Liver (tissue), 8 donors: ENCODE measurements at regions not wholly inside any gene's neighbourhood (a gene's known extent, or its start where the extent isn't known, plus 50 kb on each side); places are given as distances from the start of the nearest gene placed in this dataset.

Source experiments
- DNase-seq: peaks from one replicate; pipeline ENCODE4 v3.0.0-alpha.2; 2017; ENCODE audit warnings: low spot score
- H3K27ac ChIP-seq, 2 donors: one replicate each; pipeline ENCODE4 v1.7.0; 2013; ENCODE audit warnings: inconsistent platforms in 2 of 2, low read length in 2 of 2, control low read depth in 1 of 2, low read depth in 1 of 2, mild to moderate bottlenecking in 1 of 2
- H3K27me3 ChIP-seq, 4 donors: one replicate each; pipeline versions ENCODE4 v1.6.1 to v1.7.0; 2013; ENCODE audit warnings: low read length in 3 of 4, inconsistent platforms in 1 of 4, mild to moderate bottlenecking in 1 of 4, moderate library complexity in 1 of 4; ENCODE audit not compliant: control insufficient read depth in 4 of 4, insufficient read depth in 4 of 4
- H3K36me3 ChIP-seq, 4 donors: one replicate each; pipeline versions ENCODE4 v1.6.1 to v1.7.0; 2013; ENCODE audit warnings: low read length in 3 of 4, mild to moderate bottlenecking in 3 of 4, low read depth in 1 of 4, moderate library complexity in 1 of 4; ENCODE audit not compliant: control insufficient read depth in 4 of 4, insufficient read depth in 3 of 4
- H3K4me1 ChIP-seq, 4 donors: one replicate each; pipeline versions ENCODE4 v1.6.1 to v1.7.0; 2013; ENCODE audit warnings: low read length in 3 of 4, mild to moderate bottlenecking in 3 of 4, moderate library complexity in 1 of 4; ENCODE audit not compliant: control insufficient read depth in 4 of 4, insufficient read depth in 4 of 4
- H3K4me3 ChIP-seq, 3 donors: one replicate each; pipeline versions ENCODE4 v1.6.1 to v1.7.0; 2013; ENCODE audit warnings: low read length in 3 of 3, control low read depth in 1 of 3, low read depth in 1 of 3, mild to moderate bottlenecking in 1 of 3
- H3K9ac ChIP-seq, 2 donors: one replicate each; pipeline ENCODE4 v1.7.0; 2013; ENCODE audit warnings: low read length in 2 of 2, mild to moderate bottlenecking in 2 of 2, moderate library complexity in 2 of 2, control low read depth in 1 of 2, low read depth in 1 of 2
- H3K9me3 ChIP-seq, 4 donors: one replicate each; pipeline versions ENCODE4 v1.6.1 to v1.7.0; 2013; ENCODE audit warnings: low read length in 3 of 4; ENCODE audit not compliant: control insufficient read depth in 4 of 4
- ATF3 ChIP-seq: IDR thresholded peaks from 2 replicates; pipeline ENCODE4 v1.6.1; 2016; ENCODE audit warnings: antibody characterized with exemption
- CTCF ChIP-seq: fragments of 150-350 bp; IDR thresholded peaks from 2 replicates; pipeline ENCODE4 v1.5.1; 2017; ENCODE audit warnings: improper control_type of control experiment, low read depth, low read length; ENCODE audit not compliant: missing input control
- EGR1 ChIP-seq, 2 donors: IDR thresholded peaks; 2 replicates each; pipeline ENCODE4 v1.6.1; 2016 to 2018; ENCODE audit warnings: antibody characterized with exemption in 2 of 2, low read depth in 2 of 2
- FOXA1 ChIP-seq: IDR thresholded peaks from 2 replicates; pipeline ENCODE4 v1.6.1; 2016; ENCODE audit warnings: antibody characterized with exemption
- FOXA2 ChIP-seq: IDR thresholded peaks from 2 replicates; pipeline ENCODE4 v1.6.1; 2016; ENCODE audit warnings: antibody characterized with exemption
- GABPA ChIP-seq, 2 donors: IDR thresholded peaks in 1 of 2; conservative IDR thresholded peaks in 1 of 2; 2 replicates each; pipeline ENCODE4 v1.6.1; 2016; ENCODE audit warnings: antibody characterized with exemption in 2 of 2, mild to moderate bottlenecking in 1 of 2, moderate library complexity in 1 of 2
- HNF4A ChIP-seq, 2 donors: conservative IDR thresholded peaks; 2 replicates each; pipeline ENCODE4 v1.6.1; 2016; ENCODE audit warnings: antibody characterized with exemption in 2 of 2, mild to moderate bottlenecking in 2 of 2
- HNF4G ChIP-seq: IDR thresholded peaks from 2 replicates; pipeline ENCODE4 v1.6.1; 2016; ENCODE audit warnings: antibody characterized with exemption
- JUND ChIP-seq, 2 donors: IDR thresholded peaks; 2 replicates each; pipeline ENCODE4 v1.6.1; 2016; ENCODE audit warnings: antibody characterized with exemption in 2 of 2
- MAX ChIP-seq: IDR thresholded peaks from 2 replicates; pipeline ENCODE4 v1.6.1; 2016; ENCODE audit warnings: antibody characterized with exemption
- NR2F2 ChIP-seq: IDR thresholded peaks from 2 replicates; pipeline ENCODE4 v1.6.1; 2016; ENCODE audit warnings: antibody characterized with exemption
- RAD21 ChIP-seq, 2 donors: IDR thresholded peaks; 2 replicates each; pipeline ENCODE4 v1.6.1; 2016; ENCODE audit warnings: antibody characterized with exemption in 2 of 2, mild to moderate bottlenecking in 2 of 2
- REST ChIP-seq: IDR thresholded peaks from 2 replicates; pipeline ENCODE4 v1.6.1; 2016; ENCODE audit warnings: antibody characterized with exemption, mild to moderate bottlenecking
- RXRA ChIP-seq, 2 donors: IDR thresholded peaks; 2 replicates each; pipeline ENCODE4 v1.6.1; 2017 to 2018; ENCODE audit warnings: antibody characterized with exemption in 2 of 2, mild to moderate bottlenecking in 1 of 2
- SP1 ChIP-seq: IDR thresholded peaks from 2 replicates; pipeline ENCODE4 v1.6.1; 2018; ENCODE audit warnings: antibody characterized with exemption, mild to moderate bottlenecking
- TAF1 ChIP-seq: conservative IDR thresholded peaks from 2 replicates; pipeline ENCODE4 v1.6.1; 2016; ENCODE audit warnings: antibody characterized with exemption, mild to moderate bottlenecking
- YY1 ChIP-seq: IDR thresholded peaks from 2 replicates; pipeline ENCODE4 v1.6.1; 2016; ENCODE audit warnings: antibody characterized with exemption, mild to moderate bottlenecking
- ZBTB33 ChIP-seq: IDR thresholded peaks from 2 replicates; pipeline ENCODE4 v1.6.1; 2016; ENCODE audit warnings: antibody characterized with exemption
- WGBS: extraction: QIAGEN DNeasy Blood & Tissue Kit; methylation state at CpG from one replicate; pipeline ENCODE4 v1.1.7; 2013; 5-methylcytosine and 5-hydroxymethylcytosine counted together
- donor health status: healthy.
- donor health status: healthy.
- donor health status: healthy.
- donor health status: healthy.
- donor health status: healthy.

- DNase-seq: no peak
- H3K4me1 ChIP-seq: no peaks in the 10 kb centered on the region
- H3K9ac ChIP-seq: no peak overlapping the region
- H3K9me3 ChIP-seq: no peaks in the 10 kb centered on the region
- 78% methylated on average over 8 of the region's 8 CpGs for WGBS
- no peak overlapping the region for H3K4me3 ChIP-seq
- H3K36me3 ChIP-seq: no peaks in the 10 kb centered on the region
- TF ChIP-seq TAF1 (no peak), JUND (IDR thresholded peaks at IDR 0.05) (no peak), HNF4G (no peak), YY1 (no peak), NR2F2 (no peak), SP1 (no peak), FOXA2 (no peak), RXRA (IDR thresholded peaks at IDR 0.05) (no peak), RAD21 (IDR thresholded peaks at IDR 0.05) (no peak)
- peaks cover 0 to 6% (median 0%) of the 10 kb centered on the region in 4 donors for H3K27me3 ChIP-seq
- no peak overlapping the region for H3K27ac ChIP-seq
Observed at GRCh38 chr10:131553581-131553980, 242.1 kb upstream of the TCERG1L start.

GRCh38 chr10:131554821-131555220 lies 243.3 kb upstream of the TCERG1L start:
- no peak for DNase-seq
- no peak overlapping the region for H3K9ac ChIP-seq
- peaks cover 0 to 6% (median 0%) of the 10 kb centered on the region in 4 donors for H3K27me3 ChIP-seq
- no peak overlapping the region for H3K27ac ChIP-seq
- WGBS: 82% methylated on average over 11 of the region's 11 CpGs
- no peaks in the 10 kb centered on the region for H3K4me1 ChIP-seq
- H3K4me3 ChIP-seq: no peak overlapping the region
- no peaks in the 10 kb centered on the region for H3K9me3 ChIP-seq
- no peak for TF ChIP-seq FOXA2
- no peak for TF ChIP-seq GABPA (IDR thresholded peaks at IDR 0.05 in 1 of 2, conservative IDR thresholded peaks at IDR 0.05 in 1 of 2)
- TF ChIP-seq MAX: no peak
- TF ChIP-seq ATF3: no peak
- TF ChIP-seq FOXA1: no peak
- no peak for TF ChIP-seq YY1
- TF ChIP-seq ZBTB33: no peak
- TF ChIP-seq CTCF: no peak
- no peak for TF ChIP-seq RXRA (IDR thresholded peaks at IDR 0.05)
- no peak for TF ChIP-seq HNF4A (conservative IDR thresholded peaks at IDR 0.05)
- no peak for TF ChIP-seq HNF4G
- TF ChIP-seq TAF1: no peak
- no peak for TF ChIP-seq RAD21 (IDR thresholded peaks at IDR 0.05)
- no peak for TF ChIP-seq JUND (IDR thresholded peaks at IDR 0.05)
- no peak for TF ChIP-seq SP1
- TF ChIP-seq REST: no peak
- TF ChIP-seq EGR1 (IDR thresholded peaks at IDR 0.05; ENCODE audit: low read depth in 2 of 2): no peak
- TF ChIP-seq NR2F2: no peak
- no peaks in the 10 kb centered on the region for H3K36me3 ChIP-seq
